DMS114 treated with DMSO at 0.1 percent for 48 hours (cell line): ENCODE measurements at regions not wholly inside any gene's neighbourhood (a gene's known extent, or its start where the extent isn't known, plus 50 kb on each side); places are given as distances from the start of the nearest gene placed in this dataset.

Experiments
- DNase-seq: peaks from one replicate; lab custom pipeline; 2025; ENCODE audit not compliant: unreplicated experiment; lab: John Stamatoyannopoulos, UW

DNA sequence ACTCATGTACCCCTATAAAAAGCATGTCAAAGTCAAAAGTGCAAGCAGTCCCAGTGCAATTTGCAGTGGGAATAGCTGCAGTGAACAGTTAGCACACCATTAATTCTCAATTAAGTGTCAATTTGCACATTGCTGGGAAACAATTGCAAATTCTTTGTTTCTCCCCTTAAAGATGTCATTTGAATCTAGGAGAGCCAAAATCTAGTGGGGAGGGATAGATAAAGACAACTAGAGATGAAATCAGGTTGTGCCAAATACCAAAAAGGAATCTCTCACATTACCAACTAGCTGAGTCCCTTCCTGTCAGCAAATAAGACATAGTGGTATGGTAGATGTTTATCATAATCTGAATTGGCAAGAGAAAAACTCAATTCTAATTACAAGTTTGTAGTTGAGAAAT is 330.7 kb downstream of the NUF2 start:
- no peak for DNase-seq

GRCh38 chr1:163655565-163655964 is 333.8 kb downstream of the NUF2 start:
- DNase-seq = no peak

- DNase-seq = no peak
Observed at GRCh38 chr1:163656095-163656759, 334.5 kb downstream of the NUF2 start.

DNA sequence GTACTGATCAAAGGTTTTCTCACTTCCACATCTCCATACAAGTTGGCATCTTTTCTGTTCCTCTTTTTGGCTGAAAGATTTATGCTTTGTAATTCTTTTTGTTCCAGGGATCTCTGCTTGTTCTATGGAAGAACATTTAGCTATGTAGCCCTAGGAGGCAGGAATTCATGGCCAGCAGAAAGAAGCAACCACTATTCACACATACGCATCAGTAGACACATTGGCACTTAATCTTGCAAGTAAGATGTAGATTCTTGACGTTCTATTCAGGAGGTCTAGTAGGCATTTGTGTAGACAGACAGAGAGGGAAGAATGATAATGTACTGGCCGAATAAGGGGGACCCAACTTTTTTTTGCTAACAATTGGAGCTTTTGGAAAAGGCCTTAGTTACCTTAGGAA is 336.0 kb downstream of the NUF2 start:
- DNase-seq = no peak

DNA sequence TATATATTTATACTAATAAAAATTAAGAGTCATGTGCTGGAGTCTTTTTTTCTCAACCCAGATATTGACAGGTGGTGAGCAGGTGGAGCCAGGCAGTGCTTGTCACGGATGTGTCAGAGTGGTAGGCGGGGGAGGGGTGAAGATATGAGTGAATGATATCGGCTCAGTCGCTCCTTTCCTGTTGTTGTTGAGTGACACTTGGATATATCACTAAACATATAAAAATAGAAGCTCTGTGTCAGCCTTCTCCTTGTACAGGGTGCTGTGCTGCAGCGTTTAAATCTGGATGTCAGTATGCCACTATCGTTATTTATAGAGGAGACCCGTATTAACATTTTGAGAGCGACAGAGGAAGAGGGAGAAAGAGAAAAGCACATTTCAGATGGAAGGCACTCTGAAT is 339.6 kb downstream of the NUF2 start:
- DNase-seq = no peak

- no peak for DNase-seq
Observed at GRCh38 chr1:163664671-163665335, 343.0 kb downstream of the NUF2 start.

- DNase-seq = no peak
Observed at GRCh38 chr1:163668472-163668871, 346.7 kb downstream of the NUF2 start.

DNA sequence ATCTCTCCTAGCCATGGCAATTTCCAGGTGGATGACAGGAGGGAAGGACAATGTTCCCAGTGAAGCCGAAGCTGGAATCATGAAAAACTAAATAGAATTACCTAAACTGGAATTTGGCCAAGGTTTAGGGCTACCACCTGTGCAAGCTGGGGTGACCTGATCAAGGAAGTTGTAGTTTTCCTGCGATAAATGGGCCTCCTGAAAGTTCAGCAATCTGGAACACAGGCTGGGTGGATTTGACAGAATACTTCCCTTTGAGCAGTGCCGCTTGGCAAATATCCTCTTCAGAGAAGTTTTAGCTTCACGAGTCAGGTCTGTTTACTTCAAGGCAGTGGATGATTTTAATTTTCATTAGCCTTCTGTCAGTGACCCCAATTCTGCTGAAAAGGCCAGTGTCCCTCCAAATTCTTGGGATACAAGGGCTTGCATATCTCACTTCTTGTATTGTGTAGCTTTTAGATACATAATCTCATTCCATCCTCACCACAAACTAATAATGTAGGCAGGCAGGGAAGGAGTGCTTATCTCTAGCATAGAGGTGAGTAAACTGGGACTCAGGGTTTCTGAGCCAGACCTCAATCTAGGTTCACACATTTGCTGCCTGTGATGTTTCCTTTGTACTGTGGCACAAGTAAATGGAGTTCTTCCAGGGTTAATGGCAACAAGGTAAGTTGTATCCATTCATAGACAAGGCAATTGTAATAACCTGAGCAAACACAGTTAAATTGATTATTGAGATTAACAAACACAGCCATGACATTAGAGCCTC is 349.4 kb downstream of the NUF2 start:
- DNase-seq = no peak

GRCh38 chr1:163672976-163673758 is 351.4 kb downstream of the NUF2 start:
- no peak for DNase-seq

GRCh38 chr1:163673759-163674151 is 352.0 kb downstream of the NUF2 start:
- no peak for DNase-seq

GRCh38 chr1:163674236-163674635 is 352.5 kb downstream of the NUF2 start:
- DNase-seq = no peak

GRCh38 chr1:163684785-163685184 is 363.0 kb downstream of the NUF2 start:
- DNase-seq = no peak

GRCh38 chr1:163692266-163692665 is 370.5 kb downstream of the NUF2 start:
- DNase-seq = no peak

DNA sequence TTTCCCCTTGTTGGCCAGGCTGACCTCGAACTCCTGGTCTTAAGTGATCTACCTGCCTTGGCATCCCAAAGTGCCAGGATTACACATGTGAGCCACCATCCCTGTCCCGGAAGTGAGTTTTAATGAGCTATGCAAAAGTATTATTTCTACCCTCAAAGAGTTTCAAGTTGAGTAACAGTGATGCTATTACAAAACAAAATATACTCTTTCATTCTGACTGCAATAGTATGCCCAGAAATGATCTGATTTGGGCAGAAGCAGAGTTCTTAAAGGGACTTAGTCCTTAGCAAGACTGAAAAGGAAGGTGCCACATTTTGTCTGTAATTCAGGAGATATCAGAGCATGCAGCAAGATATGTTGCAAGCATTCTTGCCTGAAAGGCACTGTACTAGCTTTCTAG is 375.4 kb downstream of the NUF2 start:
- no peak for DNase-seq

GRCh38 chr1:163701783-163702374 is 380.1 kb downstream of the NUF2 start:
- no peak for DNase-seq

DNA sequence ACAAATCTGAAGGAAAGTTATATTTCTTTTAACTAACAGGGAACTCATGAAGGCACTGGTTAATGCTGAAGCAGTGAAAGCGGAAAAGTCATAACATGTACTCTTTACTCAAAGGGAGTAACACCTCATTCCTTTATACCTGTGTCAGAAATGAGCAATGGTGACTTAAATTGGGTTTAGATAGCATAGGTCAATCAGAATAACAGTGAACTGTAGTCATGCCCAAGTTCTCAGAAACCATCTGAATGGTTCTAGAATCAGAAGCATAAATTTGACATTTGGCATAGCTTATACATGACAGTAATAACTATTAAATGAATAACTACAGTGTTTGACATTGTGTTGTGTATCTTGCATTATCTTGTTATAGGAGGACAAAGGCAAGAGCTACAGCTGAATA is 382.0 kb downstream of the NUF2 start:
- DNase-seq = no peak

GRCh38 chr1:163706915-163707314 is 385.2 kb downstream of the NUF2 start:
- no peak for DNase-seq

- no peak for DNase-seq
Observed at GRCh38 chr1:163709636-163710035, 387.9 kb downstream of the NUF2 start.

DNA sequence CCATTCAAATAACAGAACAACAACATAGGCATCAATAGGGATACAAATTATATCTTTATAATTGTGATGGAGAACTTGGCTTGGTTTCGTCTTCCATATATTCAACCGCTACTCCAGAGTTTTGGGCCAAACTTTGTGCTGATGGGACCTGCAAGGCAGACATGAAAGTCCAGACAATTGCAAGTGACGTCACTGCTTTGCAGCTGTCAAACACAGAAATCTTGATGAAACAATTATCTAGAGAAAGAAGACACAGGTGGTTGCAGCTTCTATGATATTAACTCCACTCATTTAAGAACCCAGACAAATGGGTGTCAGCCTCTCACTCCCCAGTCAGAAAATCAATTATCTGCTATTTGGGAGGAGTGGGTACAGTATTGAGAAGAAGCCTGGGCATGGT is 390.6 kb downstream of the NUF2 start:
- DNase-seq = no peak

DNA sequence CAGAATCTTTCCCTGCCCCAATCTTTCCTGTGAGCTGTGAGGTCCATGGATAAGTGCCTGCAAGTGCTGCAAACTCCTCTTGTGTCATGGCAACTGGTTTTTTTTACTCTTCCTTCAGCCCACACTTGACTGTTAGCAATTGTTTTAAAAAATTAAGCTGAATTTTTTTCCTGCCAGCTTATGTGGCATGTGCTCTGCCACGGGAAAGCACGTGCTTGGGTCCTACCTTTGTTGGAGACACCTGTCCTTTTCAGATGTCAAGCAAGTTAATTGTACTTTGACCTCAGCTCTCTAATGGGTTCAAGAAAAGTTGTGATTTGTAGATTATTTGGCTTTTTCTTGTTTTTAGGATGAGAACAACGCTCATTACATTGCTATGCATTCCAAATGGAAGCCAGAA is 398.5 kb downstream of the NUF2 start:
- no peak for DNase-seq

- no peak for DNase-seq
Observed at GRCh38 chr1:163725551-163725950, 403.8 kb downstream of the NUF2 start.
